HL-60/S4 treated with phorbol 12-myristate 13-acetate at 8.2 ng/mL for 4 days and 3 days (cell line): ENCODE measurements at regions not wholly inside any gene's neighbourhood (a gene's known extent, or its start where the extent isn't known, plus 50 kb on each side); places are given as distances from the start of the nearest gene placed in this dataset.
"Not testable (repeated sequence)": the region's sequence is repeated elsewhere in the genome, so short reads cannot be mapped to it uniquely, and the experiment has no call there.

Experiments
- in situ Hi-C: fragments of 300-500 bp; cut with MboI; formaldehyde crosslinking; loops from 2 replicates; pipeline ENCODE4 v1.15.0; 2022; ENCODE audit warnings: low sequenced_read_pairs

DNA sequence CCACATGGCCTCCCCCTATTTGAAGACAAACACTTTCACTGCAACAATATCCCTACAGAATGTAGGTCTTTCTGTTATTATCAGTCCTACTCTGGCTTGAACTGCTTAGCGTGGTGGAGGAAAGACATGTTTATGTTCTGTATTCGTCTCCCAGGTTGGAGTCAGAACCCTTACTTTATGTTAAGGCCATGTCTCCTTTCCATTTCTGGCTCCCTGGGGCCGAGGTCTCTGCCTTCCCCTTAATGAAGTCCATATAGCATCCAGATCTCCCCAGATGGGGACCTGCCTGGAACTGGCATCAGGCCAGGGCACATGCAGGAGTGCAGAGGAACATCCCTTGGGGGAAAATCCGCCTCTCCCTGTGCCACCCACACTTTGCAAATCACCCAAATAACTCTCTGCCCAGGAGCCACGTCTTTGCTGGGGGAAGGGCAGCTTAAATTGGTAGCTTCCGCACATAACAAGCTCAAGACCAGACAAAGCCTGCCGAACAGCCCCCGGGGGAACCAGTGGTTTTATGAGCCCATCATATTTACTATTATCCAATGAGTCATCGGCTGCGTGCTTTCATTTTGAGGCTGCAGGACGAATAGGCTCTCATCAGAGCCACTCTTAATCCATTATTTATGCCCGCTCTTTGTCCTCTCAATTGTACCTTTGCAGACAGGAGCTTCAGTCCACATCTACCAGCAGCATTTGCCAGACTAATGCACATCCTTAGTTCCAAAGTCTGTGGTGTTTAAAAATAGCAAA is 237.0 kb downstream of the UACA start:
- in situ Hi-C loops = no loop called here

DNA sequence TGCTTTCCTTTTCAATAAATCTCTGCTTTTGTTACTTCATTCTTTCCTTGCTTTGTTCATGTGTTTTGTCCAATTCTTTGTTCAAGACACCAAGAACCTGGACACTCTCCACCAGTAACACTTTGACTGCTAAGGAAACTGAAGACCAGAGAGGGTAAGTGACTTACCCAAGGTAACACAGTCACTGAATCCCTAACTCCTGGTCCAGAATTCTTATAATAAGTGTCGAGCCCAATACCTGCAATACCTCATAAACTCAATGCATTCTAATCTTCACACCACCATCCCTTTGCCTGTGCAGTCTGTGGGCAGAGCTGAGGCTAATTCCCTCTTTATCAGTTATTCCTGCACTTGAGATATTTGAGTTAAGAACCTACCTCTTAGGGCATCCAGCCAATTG is 237.8 kb downstream of the UACA start:
- in situ Hi-C loops = no loop called here

DNA sequence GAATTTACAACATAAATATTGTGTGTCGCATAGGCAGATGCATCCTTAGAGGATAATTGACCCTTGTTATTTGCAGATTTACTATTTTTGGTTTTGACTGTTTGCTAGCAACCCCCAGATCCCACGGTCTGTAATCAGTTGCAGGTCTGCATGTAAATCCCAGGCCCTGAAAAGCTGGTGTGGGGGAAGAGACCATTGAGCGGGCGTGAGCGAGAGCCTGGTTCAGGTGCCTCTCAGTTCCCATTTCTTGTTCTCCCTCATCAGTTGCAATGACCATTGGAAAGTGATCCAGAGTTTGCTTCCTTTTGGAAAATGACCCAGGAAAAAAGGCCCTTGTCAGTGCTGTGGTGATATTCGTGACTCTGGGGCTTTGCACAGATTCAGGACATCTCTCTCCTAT is 238.9 kb downstream of the UACA start:
- in situ Hi-C loops = no loop called here

DNA sequence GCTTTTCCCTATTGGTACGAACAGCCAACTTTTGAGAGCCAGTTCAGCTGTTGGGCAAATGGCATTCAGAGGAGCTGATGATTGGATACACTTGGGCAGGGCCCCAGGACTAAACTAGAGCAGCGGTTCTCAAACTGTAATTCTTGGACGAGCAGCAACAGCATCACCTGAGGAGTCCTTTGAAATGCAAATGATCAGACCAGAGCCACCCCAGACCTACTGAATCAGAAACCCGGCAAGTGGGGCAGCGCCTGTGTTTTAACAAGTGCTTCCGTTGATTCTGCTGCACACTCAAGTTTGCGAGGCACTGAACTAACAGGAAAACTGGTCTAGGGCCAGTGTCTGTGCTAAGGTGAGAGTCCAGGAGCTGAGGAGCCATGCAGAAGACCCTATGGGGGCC is 239.7 kb downstream of the UACA start:
- in situ Hi-C loops = no loop called here

- in situ Hi-C loops = no loop called here
Observed at GRCh38 chr15:70523192-70523591, 240.2 kb downstream of the UACA start.

DNA sequence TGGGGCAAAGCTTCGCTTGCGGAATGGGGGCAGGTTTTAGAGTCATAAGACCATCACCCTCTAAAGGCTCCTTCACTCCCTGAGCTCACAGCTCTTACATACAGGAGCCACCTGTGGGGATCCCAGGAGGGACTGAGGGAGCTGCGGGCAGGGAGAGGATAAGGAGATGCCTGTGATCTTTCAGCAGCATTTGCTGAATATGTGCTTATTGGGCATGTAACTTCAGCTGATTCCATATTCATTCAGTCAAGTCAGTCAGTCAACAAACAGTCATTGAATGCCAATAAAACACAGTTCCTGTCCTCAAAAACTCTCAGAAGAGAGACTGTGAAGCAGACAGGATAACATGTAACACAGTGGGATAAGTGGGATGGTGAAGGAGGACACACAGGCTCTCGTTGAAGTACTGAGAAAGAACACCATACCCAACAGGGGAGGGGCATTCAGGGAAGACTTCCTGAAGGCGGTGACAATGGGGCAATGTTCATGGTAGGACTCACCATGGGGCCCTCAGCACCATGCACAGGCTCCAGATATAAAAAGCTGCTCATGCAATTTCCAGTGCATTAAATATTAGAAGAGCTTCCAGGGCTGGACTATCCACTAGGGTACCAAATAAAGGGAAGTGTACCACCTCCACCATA is 240.9 kb downstream of the UACA start:
- in situ Hi-C loops = no loop called here

- in situ Hi-C loops = no loop called here
Observed at GRCh38 chr15:70521576-70522322, 241.6 kb downstream of the UACA start.

DNA sequence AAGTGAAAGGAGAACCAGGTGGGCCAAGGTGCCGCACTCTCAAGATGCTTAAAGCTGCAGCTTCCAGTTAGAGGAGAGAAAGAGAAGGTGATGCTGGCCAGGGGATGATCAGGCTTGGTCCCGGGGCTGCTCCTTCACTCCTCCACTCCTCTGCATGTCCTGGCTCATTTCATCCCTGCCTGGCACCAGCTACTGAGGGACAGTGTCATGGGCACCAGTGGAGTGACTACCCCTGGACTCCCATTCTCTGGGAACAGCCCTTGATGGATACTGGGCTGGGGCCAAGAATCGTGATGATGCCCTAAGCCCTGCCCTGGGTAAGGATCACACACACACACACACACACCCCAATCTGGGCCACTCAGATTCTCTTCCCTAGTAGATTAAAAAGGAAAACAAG is 243.7 kb downstream of the UACA start:
- in situ Hi-C loops = no loop called here

- in situ Hi-C loops = no loop called here
Observed at GRCh38 chr15:70519004-70519365, 244.4 kb downstream of the UACA start.

GRCh38 chr15:70518201-70519003 is 245.0 kb downstream of the UACA start:
- in situ Hi-C loops = no loop called here

- in situ Hi-C loops = no loop called here
Observed at GRCh38 chr15:70517194-70517590, 246.2 kb downstream of the UACA start.

- in situ Hi-C loops = no loop called here
Observed at GRCh38 chr15:70516408-70517193, 246.8 kb downstream of the UACA start.

- in situ Hi-C loops = no loop called here
Observed at GRCh38 chr15:70514251-70514650, 249.1 kb downstream of the UACA start.

GRCh38 chr15:70513819-70514218 is 249.5 kb downstream of the UACA start:
- in situ Hi-C loops = no loop called here

DNA sequence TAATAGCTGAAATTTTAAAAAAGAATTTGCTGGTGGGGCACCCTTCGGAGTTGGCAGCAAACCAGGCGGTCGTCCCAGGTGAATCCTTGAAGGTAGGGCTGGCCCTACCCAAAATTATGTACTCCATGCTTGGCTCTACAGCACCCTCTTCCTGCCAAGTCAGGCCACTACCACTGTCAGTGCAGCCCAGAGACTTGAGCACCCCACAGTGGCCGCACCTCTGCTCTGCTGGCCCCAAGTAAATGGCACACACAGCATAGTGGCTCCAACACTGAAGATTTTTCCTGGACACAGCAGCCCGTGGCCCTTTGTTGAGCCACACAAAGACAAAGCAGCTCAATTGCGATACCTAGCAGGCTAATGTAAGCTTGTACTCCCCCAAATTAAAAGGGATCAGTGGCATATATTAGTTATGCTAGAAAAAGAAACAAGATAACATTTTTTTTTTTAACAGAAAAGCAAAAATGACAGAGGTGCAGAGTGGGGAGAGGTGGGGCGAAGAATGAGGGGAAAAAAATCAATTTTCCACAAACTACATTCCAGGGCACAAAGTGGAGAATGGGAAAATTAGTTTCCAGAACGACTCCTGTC is 250.5 kb downstream of the UACA start:
- in situ Hi-C loops = no loop called here

- in situ Hi-C loops = not testable (repeated sequence)
Observed at GRCh38 chr15:70511972-70512587, 251.3 kb downstream of the UACA start.

DNA sequence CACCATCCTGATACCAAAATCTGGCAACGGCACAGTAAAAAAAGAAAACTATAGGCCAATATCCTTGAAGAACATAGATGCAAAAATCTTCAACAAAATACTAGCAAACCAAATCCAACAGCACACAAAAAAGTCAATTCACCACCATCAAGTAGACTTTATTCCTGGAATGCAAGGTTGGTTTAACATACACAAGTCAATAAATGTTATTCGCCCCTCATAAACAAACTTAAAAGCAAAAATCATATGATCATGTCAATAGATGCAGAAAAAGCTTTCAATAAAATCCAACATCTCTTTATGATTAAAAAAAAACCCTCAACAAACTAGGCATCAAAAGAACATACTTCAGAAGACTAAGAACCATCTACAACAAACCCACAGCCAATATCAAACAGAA is 252.9 kb downstream of the UACA start:
- in situ Hi-C loops = no loop called here

DNA sequence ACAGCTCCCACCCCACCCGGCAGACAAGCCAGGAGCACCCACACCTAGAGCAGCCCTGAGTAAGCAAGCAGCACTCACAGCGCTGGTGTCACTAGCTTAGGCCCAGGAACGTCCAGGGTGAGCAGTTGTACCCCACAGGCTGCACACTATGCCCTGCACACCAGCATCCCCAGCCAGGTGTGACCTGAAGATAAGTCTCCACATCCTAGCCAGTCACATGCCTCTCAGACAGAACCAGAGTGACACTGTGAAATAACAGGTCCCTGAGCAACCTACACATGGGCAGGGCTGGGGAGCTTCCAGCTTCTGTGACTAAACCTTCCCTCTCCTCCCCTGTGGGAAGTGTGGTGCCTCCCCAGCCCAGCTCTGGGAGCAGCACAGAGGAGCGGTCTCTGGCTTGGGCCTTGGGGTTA is 253.6 kb downstream of the UACA start:
- in situ Hi-C loops = no loop called here

GRCh38 chr15:70509282-70509662 is 254.1 kb downstream of the UACA start:
- in situ Hi-C loops = no loop called here
